ENCODE measurements at regions not wholly inside any gene's neighbourhood (a gene's known extent, or its start where the extent isn't known, plus 50 kb on each side); places are given as distances from the start of the nearest gene placed in this dataset.

- WGBS, 2 donors, result 54 to 72% methylated on average over 5 to 9 of the region's 10 CpGs
- H3K9me3 ChIP-seq, result no peaks in the 10 kb centered on the region
These were observed 136.9 kb upstream of the GPR26 start for GRCh38 chr10:123529146-123529760.

GRCh38 chr10:123530166-123530870, 135.8 kb upstream of the GPR26 start:
- no peaks in the 10 kb centered on the region for H3K9me3 ChIP-seq
- TF ChIP-seq POLR2A (IDR thresholded peaks at IDR 0.05) (no peak), CTCF (IDR thresholded peaks at IDR 0.05) (no peak), POLR2AphosphoS5 (IDR thresholded peaks at IDR 0.05) (no peak), EP300 (IDR thresholded peaks at IDR 0.05) (no peak)
- 70 to 78% methylated on average over 9 of the region's 9 CpGs for WGBS, 2 donors
- no peak overlapping the region for H3K4me3 ChIP-seq
- no peak overlapping the region for H3K27ac ChIP-seq
- no peaks in the 10 kb centered on the region for H3K4me1 ChIP-seq
- ATAC-seq (ENCODE audit: low FRiP score in 2 of 2) (no peak), DNase-seq (no peak)
- no peaks in the 10 kb centered on the region for H3K36me3 ChIP-seq
- H3K27me3 ChIP-seq, result no peaks in the 10 kb centered on the region

More at GRCh38 chr10:123529146-123529760, 136.9 kb upstream of the GPR26 start:
- Histone ChIP-seq H3K27ac (no peak overlapping the region), H3K36me3 (no peaks in the 10 kb centered on the region), H3K4me1 (no peaks in the 10 kb centered on the region), H3K27me3 (no peaks in the 10 kb centered on the region), H3K4me3 (no peak overlapping the region)
- DNase-seq, result no peak
- TF ChIP-seq CTCF (IDR thresholded peaks at IDR 0.05) (no peak), POLR2AphosphoS5 (IDR thresholded peaks at IDR 0.05) (no peak), POLR2A (IDR thresholded peaks at IDR 0.05) (no peak), EP300 (IDR thresholded peaks at IDR 0.05) (no peak)
- no peak for ATAC-seq (ENCODE audit: low FRiP score in 2 of 2)

- WGBS, 2 donors, result 72 to 79% methylated on average over 5 of the region's 5 CpGs
- Histone ChIP-seq H3K4me1 (no peaks in the 10 kb centered on the region), H3K36me3 (no peaks in the 10 kb centered on the region), H3K27me3 (no peaks in the 10 kb centered on the region), H3K9me3 (no peaks in the 10 kb centered on the region), H3K4me3 (no peak overlapping the region), H3K27ac (no peak overlapping the region)
- DNase-seq (no peak), ATAC-seq (ENCODE audit: low FRiP score in 2 of 2) (no peak)
- TF ChIP-seq POLR2AphosphoS5 (IDR thresholded peaks at IDR 0.05), result no peak
- TF ChIP-seq POLR2A (IDR thresholded peaks at IDR 0.05), result no peak
- TF ChIP-seq EP300 (IDR thresholded peaks at IDR 0.05), result no peak
- TF ChIP-seq CTCF (IDR thresholded peaks at IDR 0.05), result no peak
These were observed 130.8 kb upstream of the GPR26 start for GRCh38 chr10:123535386-123535785.

- WGBS, 2 donors, result 75 to 85% methylated on average over 6 of the region's 6 CpGs
- Histone ChIP-seq H3K27me3 (no peaks in the 10 kb centered on the region), H3K9me3 (no peaks in the 10 kb centered on the region), H3K27ac (no peak overlapping the region), H3K4me1 (no peaks in the 10 kb centered on the region), H3K4me3 (no peak overlapping the region), H3K36me3 (no peaks in the 10 kb centered on the region)
- TF ChIP-seq CTCF (IDR thresholded peaks at IDR 0.05) (no peak), POLR2A (IDR thresholded peaks at IDR 0.05) (no peak), POLR2AphosphoS5 (IDR thresholded peaks at IDR 0.05) (no peak), EP300 (IDR thresholded peaks at IDR 0.05) (no peak)
- DNase-seq (no peak), ATAC-seq (ENCODE audit: low FRiP score in 2 of 2) (peak in 1 of 2 donors; percentile 37)
These were observed 129.8 kb upstream of the GPR26 start for GRCh38 chr10:123536176-123536845.
